ENCODE measurements at regions not wholly inside any gene's neighbourhood (a gene's known extent, or its start where the extent isn't known, plus 50 kb on each side); places are given as distances from the start of the nearest gene placed in this dataset.

DNA sequence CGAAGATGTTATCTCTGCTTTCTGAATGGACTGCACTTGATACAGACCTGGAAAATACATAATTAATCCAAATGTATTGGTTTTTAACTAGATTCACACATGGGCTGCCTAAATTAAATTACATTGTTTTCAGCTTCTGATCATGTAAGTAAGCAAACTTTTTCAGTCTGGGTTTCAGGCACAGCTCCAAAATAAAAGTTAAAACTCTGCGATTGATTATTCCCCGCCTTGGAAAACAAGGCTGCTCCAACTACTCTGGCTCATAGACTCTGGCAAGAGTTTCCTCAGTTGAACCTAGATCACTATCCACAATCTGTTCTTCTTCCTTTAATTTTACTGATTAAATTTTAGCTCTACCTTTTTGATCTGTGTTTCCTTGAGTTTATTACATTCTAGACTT, 526.0 kb upstream of the SPRY2 start:
- TF ChIP-seq, protein P1, sequence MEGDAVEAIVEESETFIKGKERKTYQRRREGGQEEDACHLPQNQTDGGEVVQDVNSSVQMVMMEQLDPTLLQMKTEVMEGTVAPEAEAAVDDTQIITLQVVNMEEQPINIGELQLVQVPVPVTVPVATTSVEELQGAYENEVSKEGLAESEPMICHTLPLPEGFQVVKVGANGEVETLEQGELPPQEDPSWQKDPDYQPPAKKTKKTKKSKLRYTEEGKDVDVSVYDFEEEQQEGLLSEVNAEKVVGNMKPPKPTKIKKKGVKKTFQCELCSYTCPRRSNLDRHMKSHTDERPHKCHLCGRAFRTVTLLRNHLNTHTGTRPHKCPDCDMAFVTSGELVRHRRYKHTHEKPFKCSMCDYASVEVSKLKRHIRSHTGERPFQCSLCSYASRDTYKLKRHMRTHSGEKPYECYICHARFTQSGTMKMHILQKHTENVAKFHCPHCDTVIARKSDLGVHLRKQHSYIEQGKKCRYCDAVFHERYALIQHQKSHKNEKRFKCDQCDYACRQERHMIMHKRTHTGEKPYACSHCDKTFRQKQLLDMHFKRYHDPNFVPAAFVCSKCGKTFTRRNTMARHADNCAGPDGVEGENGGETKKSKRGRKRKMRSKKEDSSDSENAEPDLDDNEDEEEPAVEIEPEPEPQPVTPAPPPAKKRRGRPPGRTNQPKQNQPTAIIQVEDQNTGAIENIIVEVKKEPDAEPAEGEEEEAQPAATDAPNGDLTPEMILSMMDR (IDR thresholded peaks at IDR 0.05; ENCODE audit: low read depth, low read length) = no peak
- TF ChIP-seq POLR2A (IDR thresholded peaks at IDR 0.05; ENCODE audit: extremely low read depth, insufficient read length) = no peak
- TF ChIP-seq, protein P2, sequence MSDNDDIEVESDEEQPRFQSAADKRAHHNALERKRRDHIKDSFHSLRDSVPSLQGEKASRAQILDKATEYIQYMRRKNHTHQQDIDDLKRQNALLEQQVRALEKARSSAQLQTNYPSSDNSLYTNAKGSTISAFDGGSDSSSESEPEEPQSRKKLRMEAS (IDR thresholded peaks at IDR 0.05; ENCODE audit: low read depth, low read length) = no peak
